ENCODE measurements at regions not wholly inside any gene's neighbourhood (a gene's known extent, or its start where the extent isn't known, plus 50 kb on each side); places are given as distances from the start of the nearest gene placed in this dataset.

GRCh38 chr4:11746734-11747133 is 318.0 kb upstream of the HS3ST1 start:
- CTCF ChIA-PET, result no interaction called here
- POLR2A ChIA-PET, result no interaction called here
- 57% methylated on average over 4 of the region's 4 CpGs for WGBS (ENCODE audit: missing lambda C conversion rate)
- DNase-seq (ENCODE audit: low read depth in 1 of 2, low spot score in 1 of 2) (no peak), FAIRE-seq (no peak), ATAC-seq (no peak)
- H3K4me1 ChIP-seq, result 0 out of 3 replicates have a peak, but pooled peaks cover 3% of the 10 kb centered on the region
- H3K4me3 ChIP-seq, result no peak overlapping the region
- no peaks in the 10 kb centered on the region for H3K9me3 ChIP-seq
- no peak overlapping the region for H3K27ac ChIP-seq
- H3K4me2 ChIP-seq, result no peak overlapping the region
- TF ChIP-seq HOXB5 (CRISPR knock-in tag; IDR thresholded peaks at IDR 0.05), result no peak
- no peak for TF ChIP-seq ATOH8 (CRISPR knock-in tag; IDR thresholded peaks at IDR 0.05; ENCODE audit: low read depth)
- no peak for TF ChIP-seq CHD2 (IDR thresholded peaks at IDR 0.05; ENCODE audit: low read length, partially characterized antibody)
- no peak for TF ChIP-seq NFE2L2 (conservative IDR thresholded peaks at IDR 0.05; ENCODE audit: low read length)
- TF ChIP-seq CHD4 (IDR thresholded peaks at IDR 0.05; ENCODE audit: borderline replicate concordance), result no peak
- no peak for TF ChIP-seq ZSCAN20 (CRISPR knock-in tag; IDR thresholded peaks at IDR 0.05)
- TF ChIP-seq EHF (CRISPR knock-in tag; IDR thresholded peaks at IDR 0.05), result no peak
- no peak for TF ChIP-seq RNF2 (IDR thresholded peaks at IDR 0.05; ENCODE audit: borderline replicate concordance, low read depth)
- TF ChIP-seq FOSB (CRISPR knock-in tag; IDR thresholded peaks at IDR 0.05), result no peak
- TF ChIP-seq CBX2 (IDR thresholded peaks at IDR 0.05; ENCODE audit: borderline replicate concordance, low read depth), result no peak
- TF ChIP-seq JUNB (IDR thresholded peaks at IDR 0.05), result no peak
- TF ChIP-seq CTCF (IDR thresholded peaks at IDR 0.05), result no peak
- TF ChIP-seq SREBF2 (IDR thresholded peaks at IDR 0.05), result no peak
- TF ChIP-seq CBX8 (IDR thresholded peaks at IDR 0.05), result no peak
- no peak for TF ChIP-seq KDM5A (IDR thresholded peaks at IDR 0.05)
- no peak for TF ChIP-seq HDAC2 (IDR thresholded peaks at IDR 0.05)
- TF ChIP-seq HOXB13 (CRISPR knock-in tag; IDR thresholded peaks at IDR 0.05; ENCODE audit: low read depth), result no peak
- TF ChIP-seq NR3C1 (IDR thresholded peaks at IDR 0.05), result no peak

GRCh38 chr4:11743976-11744375 is 315.3 kb upstream of the HS3ST1 start:
- Histone ChIP-seq H3K4me2 (no peak overlapping the region), H3K9me3 (no peaks in the 10 kb centered on the region), H3K4me1 (0 out of 3 replicates have a peak, but pooled peaks cover 8% of the 10 kb centered on the region), H3K27ac (no peak overlapping the region), H3K4me3 (no peak overlapping the region)
- ATAC-seq (no peak), DNase-seq (ENCODE audit: low read depth in 1 of 2, low spot score in 1 of 2) (no peak), FAIRE-seq (no peak)
- no peak for TF ChIP-seq JUNB (IDR thresholded peaks at IDR 0.05)
- no peak for TF ChIP-seq USF2 (IDR thresholded peaks at IDR 0.05)
- TF ChIP-seq ZFP36 (IDR thresholded peaks at IDR 0.05; ENCODE audit: borderline replicate concordance, partially characterized antibody), result no peak
- TF ChIP-seq FOXS1 (CRISPR knock-in tag; IDR thresholded peaks at IDR 0.05), result no peak
- no peak for TF ChIP-seq ATOH8 (CRISPR knock-in tag; IDR thresholded peaks at IDR 0.05; ENCODE audit: low read depth)
- no peak for TF ChIP-seq CBX8 (IDR thresholded peaks at IDR 0.05)
- TF ChIP-seq CBX2 (IDR thresholded peaks at IDR 0.05; ENCODE audit: borderline replicate concordance, low read depth), result no peak
- TF ChIP-seq POLR2A (IDR thresholded peaks at IDR 0.05; ENCODE audit: low read length), result no peak
- TF ChIP-seq ESRRA (IDR thresholded peaks at IDR 0.05; ENCODE audit: borderline replicate concordance, low read length), result no peak
- TF ChIP-seq CTCF (IDR thresholded peaks at IDR 0.05), result no peak
- no peak for TF ChIP-seq RNF2 (IDR thresholded peaks at IDR 0.05; ENCODE audit: borderline replicate concordance, low read depth)
- no peak for TF ChIP-seq JUN (IDR thresholded peaks at IDR 0.05)
- no peak for TF ChIP-seq BHLHE40 (IDR thresholded peaks at IDR 0.05; ENCODE audit: low read depth, low read length)
- TF ChIP-seq MAX (IDR thresholded peaks at IDR 0.05), result no peak
- no peak for TF ChIP-seq CHD2 (IDR thresholded peaks at IDR 0.05; ENCODE audit: low read length, partially characterized antibody)
- no peak for TF ChIP-seq CEBPB (IDR thresholded peaks at IDR 0.05)
- ChIA-PET POLR2A (no interaction called here), CTCF (no interaction called here)
- WGBS (ENCODE audit: missing lambda C conversion rate), result 35% methylated on average over 1 of the region's 1 CpG
